Neural cell (in vitro differentiated cells): ENCODE measurements at regions not wholly inside any gene's neighbourhood (a gene's known extent, or its start where the extent isn't known, plus 50 kb on each side); places are given as distances from the start of the nearest gene placed in this dataset.

ENCODE experiments used
- H2AFZ ChIP-seq: fragments of 200-600, 300-800 bp; sonication (generic), shearing (Covaris generic); 2 replicates; pipeline ENCODE4 v1.6.0; 2014; ENCODE audit warnings: low read depth, mild to moderate bottlenecking, antibody characterized with exemption, low read length, moderate library complexity
- H3F3A ChIP-seq: fragments of 200-600 bp; shearing (Covaris generic); 2 replicates; pipeline ENCODE4 v1.6.1; 2016; ENCODE audit warnings: mild to moderate bottlenecking, moderate library complexity, mixed read lengths, antibody characterized with exemption, low read length; ENCODE audit not compliant: insufficient read depth, poor library complexity, severe bottlenecking
- H3K27ac ChIP-seq: fragments of 200-600, 300-800 bp; sonication (generic), shearing (Covaris generic); 2 replicates; pipeline ENCODE4 v1.5.1; 2014; ENCODE audit warnings: mild to moderate bottlenecking, low read length, moderate library complexity
- H3K27me3 ChIP-seq: fragments of 300-800, 200-600 bp; sonication (generic), shearing (Covaris generic); 2 replicates; pipeline ENCODE4 v1.6.0; 2014; ENCODE audit warnings: mild to moderate bottlenecking, low read depth, low read length, moderate library complexity; ENCODE audit not compliant: insufficient read depth
- H3K36me3 ChIP-seq: fragments of 300-800, 200-600 bp; sonication (generic), shearing (Covaris generic); 2 replicates; pipeline ENCODE4 v1.5.1; 2014; ENCODE audit warnings: mild to moderate bottlenecking, antibody characterized with exemption, low read length, moderate library complexity; ENCODE audit not compliant: insufficient read depth
- H3K4me2 ChIP-seq: fragments of 300-800, 200-600 bp; sonication (generic), shearing (Covaris generic); 2 replicates; pipeline ENCODE4 v1.6.0; 2014; ENCODE audit warnings: mild to moderate bottlenecking, low read length
- H3K4me3 ChIP-seq: fragments of 300-800, 200-600 bp; sonication (generic), shearing (Covaris generic); 2 replicates; pipeline ENCODE4 v1.5.1; 2014; ENCODE audit warnings: mild to moderate bottlenecking, low read length, moderate library complexity
- H3K79me2 ChIP-seq: fragments of 200-600 bp; shearing (Covaris generic); replicated peaks from 2 replicates; pipeline ENCODE4 v1.6.0; 2014; ENCODE audit warnings: mild to moderate bottlenecking, low read length, moderate library complexity; ENCODE audit not compliant: insufficient read depth
- H3K9ac ChIP-seq: fragments of 300-800, 200-600 bp; sonication (generic), shearing (Covaris generic); 2 replicates; pipeline ENCODE4 v1.6.1; 2016; ENCODE audit warnings: mild to moderate bottlenecking, low read length, mixed read lengths
- H3K9me2 ChIP-seq: fragments of 200-600 bp; shearing (Covaris generic); 2 replicates; pipeline ENCODE4 v1.6.1; 2016; ENCODE audit warnings: mild to moderate bottlenecking, low read length, mixed read lengths; ENCODE audit not compliant: insufficient read depth
- H3K9me3 ChIP-seq: fragments of 200-600, 300-800 bp; sonication (generic), shearing (Covaris generic); 2 replicates; pipeline ENCODE4 v1.6.1; 2016; ENCODE audit warnings: mild to moderate bottlenecking, mixed run types, low read length, moderate library complexity, mixed read lengths
- H4K20me1 ChIP-seq: fragments of 200-600 bp; shearing (Covaris generic); 2 replicates; pipeline ENCODE4 v1.6.1; 2016; ENCODE audit warnings: mild to moderate bottlenecking, mixed run types; ENCODE audit not compliant: insufficient read depth
- CTCF ChIP-seq: fragments of 450-650 bp; IDR thresholded peaks from 2 replicates; pipeline ENCODE4 v1.5.1; 2014; ENCODE audit warnings: antibody characterized with exemption, mild to moderate bottlenecking, moderate library complexity; ENCODE audit not compliant: poor library complexity, severe bottlenecking
- EP300 ChIP-seq: fragments of 450-650 bp; conservative IDR thresholded peaks from 2 replicates; pipeline ENCODE4 v1.6.1; 2014; ENCODE audit warnings: antibody characterized with exemption, mild to moderate bottlenecking, moderate library complexity; ENCODE audit not compliant: poor library complexity, severe bottlenecking
- EZH2 ChIP-seq: fragments of 200-600, 300-800 bp; shearing (Covaris generic), sonication (generic); IDR thresholded peaks from 2 replicates; pipeline ENCODE4 v1.6.1; 2014; ENCODE audit warnings: antibody characterized with exemption, low read length, borderline replicate concordance, mild to moderate bottlenecking; ENCODE audit not compliant: insufficient read depth, poor library complexity, severe bottlenecking
- MXI1 ChIP-seq: fragments of 450-650 bp; conservative IDR thresholded peaks from 2 replicates; pipeline ENCODE4 v1.6.1; 2014; ENCODE audit warnings: antibody characterized with exemption, mild to moderate bottlenecking; ENCODE audit not compliant: poor library complexity, severe bottlenecking
- POLR2AphosphoS5 ChIP-seq: IDR thresholded peaks from 2 replicates; pipeline ENCODE4 v1.6.1; 2012
- RAD21 ChIP-seq: fragments of 450-650 bp; conservative IDR thresholded peaks from 2 replicates; pipeline ENCODE4 v1.6.1; 2014; ENCODE audit warnings: antibody characterized with exemption, mild to moderate bottlenecking, moderate library complexity
- SMC3 ChIP-seq: fragments of 450-650 bp; conservative IDR thresholded peaks from 2 replicates; pipeline ENCODE4 v1.6.1; 2014; ENCODE audit warnings: antibody characterized with exemption, mild to moderate bottlenecking, moderate library complexity; ENCODE audit not compliant: poor library complexity
- TAF1 ChIP-seq: IDR thresholded peaks from 2 replicates; pipeline ENCODE4 v1.6.1; 2012; ENCODE audit warnings: low read depth
- TF ChIP-seq, protein P1 (sequence below): IDR thresholded peaks from 2 replicates; pipeline ENCODE4 v1.6.1; 2012; ENCODE audit warnings: borderline replicate concordance

DNA sequence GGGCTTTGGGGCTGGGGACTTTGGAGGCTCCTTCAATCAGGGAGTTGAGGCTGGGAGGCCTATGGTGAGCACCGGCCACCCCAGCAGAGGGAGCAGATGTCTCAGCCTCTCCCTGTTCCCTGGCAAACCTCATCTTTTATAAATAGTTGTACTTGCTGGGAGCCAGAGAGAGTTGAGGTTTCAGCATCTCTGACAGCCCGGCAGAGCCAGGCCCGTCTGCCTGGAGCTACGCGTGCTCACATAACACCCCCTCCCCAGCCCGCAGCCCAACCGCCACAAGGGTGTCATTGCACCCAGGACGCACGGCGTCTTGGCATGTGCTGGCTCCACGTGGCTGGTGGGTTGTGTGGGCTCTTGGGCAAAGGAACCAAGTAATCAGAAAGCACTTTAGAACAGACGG, 127.1 kb downstream of the CHST1 start:
- Histone ChIP-seq H3K9me2 (no peaks in the 10 kb centered on the region), H3K4me3 (no peak overlapping the region), H2AFZ (no peak overlapping the region), H3K27me3 (no peaks in the 10 kb centered on the region), H3K36me3 (no peaks in the 10 kb centered on the region), H3K4me2 (no peak overlapping the region), H3K79me2 (no peaks in the 10 kb centered on the region), H4K20me1 (no peaks in the 10 kb centered on the region), H3K27ac (no peak overlapping the region), H3K9me3 (no peaks in the 10 kb centered on the region), H3K9ac (no peak overlapping the region), H3F3A (no peaks in the 10 kb centered on the region)
- TF ChIP-seq SMC3 (no peak), TAF1 (no peak), CTCF (no peak), POLR2AphosphoS5 (no peak), MXI1 (no peak), EP300 (no peak), EZH2 (no peak), RAD21 (no peak)
- TF ChIP-seq, protein P1, sequence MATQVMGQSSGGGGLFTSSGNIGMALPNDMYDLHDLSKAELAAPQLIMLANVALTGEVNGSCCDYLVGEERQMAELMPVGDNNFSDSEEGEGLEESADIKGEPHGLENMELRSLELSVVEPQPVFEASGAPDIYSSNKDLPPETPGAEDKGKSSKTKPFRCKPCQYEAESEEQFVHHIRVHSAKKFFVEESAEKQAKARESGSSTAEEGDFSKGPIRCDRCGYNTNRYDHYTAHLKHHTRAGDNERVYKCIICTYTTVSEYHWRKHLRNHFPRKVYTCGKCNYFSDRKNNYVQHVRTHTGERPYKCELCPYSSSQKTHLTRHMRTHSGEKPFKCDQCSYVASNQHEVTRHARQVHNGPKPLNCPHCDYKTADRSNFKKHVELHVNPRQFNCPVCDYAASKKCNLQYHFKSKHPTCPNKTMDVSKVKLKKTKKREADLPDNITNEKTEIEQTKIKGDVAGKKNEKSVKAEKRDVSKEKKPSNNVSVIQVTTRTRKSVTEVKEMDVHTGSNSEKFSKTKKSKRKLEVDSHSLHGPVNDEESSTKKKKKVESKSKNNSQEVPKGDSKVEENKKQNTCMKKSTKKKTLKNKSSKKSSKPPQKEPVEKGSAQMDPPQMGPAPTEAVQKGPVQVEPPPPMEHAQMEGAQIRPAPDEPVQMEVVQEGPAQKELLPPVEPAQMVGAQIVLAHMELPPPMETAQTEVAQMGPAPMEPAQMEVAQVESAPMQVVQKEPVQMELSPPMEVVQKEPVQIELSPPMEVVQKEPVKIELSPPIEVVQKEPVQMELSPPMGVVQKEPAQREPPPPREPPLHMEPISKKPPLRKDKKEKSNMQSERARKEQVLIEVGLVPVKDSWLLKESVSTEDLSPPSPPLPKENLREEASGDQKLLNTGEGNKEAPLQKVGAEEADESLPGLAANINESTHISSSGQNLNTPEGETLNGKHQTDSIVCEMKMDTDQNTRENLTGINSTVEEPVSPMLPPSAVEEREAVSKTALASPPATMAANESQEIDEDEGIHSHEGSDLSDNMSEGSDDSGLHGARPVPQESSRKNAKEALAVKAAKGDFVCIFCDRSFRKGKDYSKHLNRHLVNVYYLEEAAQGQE, result no peak

DNA sequence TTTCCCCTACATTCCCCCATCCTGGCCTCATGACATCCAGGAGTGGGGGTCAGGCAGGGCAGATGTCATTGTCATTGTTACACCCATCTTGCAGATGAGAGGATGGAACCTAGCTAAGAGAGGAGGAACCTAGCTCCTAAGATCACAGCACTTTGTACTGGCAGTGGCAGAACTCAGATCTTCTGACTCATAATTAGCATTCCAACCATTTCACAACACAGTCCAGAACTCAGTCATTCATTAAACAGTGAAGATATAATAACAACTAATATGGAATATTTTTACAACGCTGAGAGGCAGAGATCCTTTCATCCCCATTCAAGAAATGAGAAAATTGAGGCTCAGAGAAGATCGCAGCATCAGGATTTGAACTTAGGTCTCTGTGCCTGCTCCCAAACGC, 127.8 kb downstream of the CHST1 start:
- Histone ChIP-seq H3K9ac (no peak overlapping the region), H3K4me2 (no peak overlapping the region), H4K20me1 (no peaks in the 10 kb centered on the region), H3K36me3 (no peaks in the 10 kb centered on the region), H3K9me3 (no peaks in the 10 kb centered on the region), H3K79me2 (no peaks in the 10 kb centered on the region), H2AFZ (no peak overlapping the region), H3F3A (no peaks in the 10 kb centered on the region), H3K4me3 (no peak overlapping the region), H3K9me2 (no peaks in the 10 kb centered on the region), H3K27me3 (no peaks in the 10 kb centered on the region), H3K27ac (no peak overlapping the region)
- no peak for TF ChIP-seq EZH2
- TF ChIP-seq EP300, result no peak
- no peak for TF ChIP-seq RAD21
- no peak for TF ChIP-seq CTCF
- TF ChIP-seq TAF1, result no peak
- TF ChIP-seq, protein P1, result no peak
- TF ChIP-seq POLR2AphosphoS5, result no peak
- TF ChIP-seq MXI1, result no peak
- no peak for TF ChIP-seq SMC3
